ENCODE measurements at regions not wholly inside any gene's neighbourhood (a gene's known extent, or its start where the extent isn't known, plus 50 kb on each side); places are given as distances from the start of the nearest gene placed in this dataset.

DNA sequence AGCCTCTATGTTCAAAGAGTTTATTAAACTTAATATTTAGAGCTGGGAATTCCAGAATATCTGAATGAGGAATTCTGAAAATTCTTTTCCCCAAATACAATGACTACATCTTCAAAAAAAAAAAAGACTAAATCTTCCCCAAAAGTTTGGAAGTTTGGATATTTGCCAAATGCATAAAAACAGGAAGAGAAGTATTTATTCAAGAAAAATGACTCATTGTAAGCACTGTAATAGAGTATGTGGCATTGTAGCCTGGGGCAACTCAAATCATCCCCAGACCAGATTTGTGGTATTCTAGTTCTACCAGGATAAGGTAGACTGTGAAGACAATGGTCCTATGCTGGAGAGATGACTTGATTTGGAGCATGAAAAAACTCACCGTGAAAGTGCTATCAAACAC is 78.5 kb upstream of the PDHA2 start:
- TF ChIP-seq, protein P1, sequence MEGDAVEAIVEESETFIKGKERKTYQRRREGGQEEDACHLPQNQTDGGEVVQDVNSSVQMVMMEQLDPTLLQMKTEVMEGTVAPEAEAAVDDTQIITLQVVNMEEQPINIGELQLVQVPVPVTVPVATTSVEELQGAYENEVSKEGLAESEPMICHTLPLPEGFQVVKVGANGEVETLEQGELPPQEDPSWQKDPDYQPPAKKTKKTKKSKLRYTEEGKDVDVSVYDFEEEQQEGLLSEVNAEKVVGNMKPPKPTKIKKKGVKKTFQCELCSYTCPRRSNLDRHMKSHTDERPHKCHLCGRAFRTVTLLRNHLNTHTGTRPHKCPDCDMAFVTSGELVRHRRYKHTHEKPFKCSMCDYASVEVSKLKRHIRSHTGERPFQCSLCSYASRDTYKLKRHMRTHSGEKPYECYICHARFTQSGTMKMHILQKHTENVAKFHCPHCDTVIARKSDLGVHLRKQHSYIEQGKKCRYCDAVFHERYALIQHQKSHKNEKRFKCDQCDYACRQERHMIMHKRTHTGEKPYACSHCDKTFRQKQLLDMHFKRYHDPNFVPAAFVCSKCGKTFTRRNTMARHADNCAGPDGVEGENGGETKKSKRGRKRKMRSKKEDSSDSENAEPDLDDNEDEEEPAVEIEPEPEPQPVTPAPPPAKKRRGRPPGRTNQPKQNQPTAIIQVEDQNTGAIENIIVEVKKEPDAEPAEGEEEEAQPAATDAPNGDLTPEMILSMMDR (IDR thresholded peaks at IDR 0.05): no peak
- no peak for TF ChIP-seq POLR2A (IDR thresholded peaks at IDR 0.05)
